NB4 (cell line): ENCODE measurements at regions not wholly inside any gene's neighbourhood (a gene's known extent, or its start where the extent isn't known, plus 50 kb on each side); places are given as distances from the start of the nearest gene placed in this dataset.
A peak's percentile ranks its signal among the peaks of the same experiment; 100 is the strongest.

ENCODE experiments used
- DNase-seq: peaks from one replicate; pipeline ENCODE4 v3.0.0; 2010; ENCODE audit warnings: low read depth
- H3K4me3 ChIP-seq: one replicate; pipeline ENCODE4 v1.5.1; 2011; ENCODE audit warnings: mild to moderate bottlenecking, low read depth, low read length, moderate library complexity
- MYC ChIP-seq: IDR thresholded peaks from 2 replicates; pipeline ENCODE4 v1.6.1; 2011; ENCODE audit warnings: low read depth, low read length
- POLR2A ChIP-seq: IDR thresholded peaks from 2 replicates; pipeline ENCODE4 v1.6.1; 2011; ENCODE audit warnings: mild to moderate bottlenecking; ENCODE audit not compliant: insufficient read length; ENCODE audit errors: extremely low read depth
- TF ChIP-seq, protein P1 (sequence below): IDR thresholded peaks from one replicate; pipeline ENCODE4 v1.5.1; 2012; ENCODE audit warnings: low read depth, low read length
- TF ChIP-seq, protein P2 (sequence below): IDR thresholded peaks from 2 replicates; pipeline ENCODE4 v1.6.1; 2011; ENCODE audit warnings: low read depth, low read length

DNA sequence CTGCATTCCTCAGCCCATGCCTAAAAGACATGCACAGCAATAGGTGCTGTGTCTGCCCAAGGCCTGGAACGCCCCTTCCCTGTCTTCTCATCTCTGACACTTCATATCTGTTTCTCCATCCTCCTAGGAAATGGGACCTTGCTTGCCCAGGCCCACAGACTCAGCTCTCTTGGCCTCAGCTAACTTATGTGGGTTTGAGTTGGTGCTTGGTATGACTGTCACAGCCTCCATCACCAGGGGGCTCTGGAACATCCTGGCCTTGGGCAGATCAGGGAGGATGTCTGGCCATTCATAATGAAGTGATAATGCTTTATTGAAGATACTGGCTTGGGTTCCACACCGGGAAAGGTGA is 156.7 kb upstream of the SMAD3 start:
- no peak for TF ChIP-seq POLR2A
- TF ChIP-seq, protein P1, sequence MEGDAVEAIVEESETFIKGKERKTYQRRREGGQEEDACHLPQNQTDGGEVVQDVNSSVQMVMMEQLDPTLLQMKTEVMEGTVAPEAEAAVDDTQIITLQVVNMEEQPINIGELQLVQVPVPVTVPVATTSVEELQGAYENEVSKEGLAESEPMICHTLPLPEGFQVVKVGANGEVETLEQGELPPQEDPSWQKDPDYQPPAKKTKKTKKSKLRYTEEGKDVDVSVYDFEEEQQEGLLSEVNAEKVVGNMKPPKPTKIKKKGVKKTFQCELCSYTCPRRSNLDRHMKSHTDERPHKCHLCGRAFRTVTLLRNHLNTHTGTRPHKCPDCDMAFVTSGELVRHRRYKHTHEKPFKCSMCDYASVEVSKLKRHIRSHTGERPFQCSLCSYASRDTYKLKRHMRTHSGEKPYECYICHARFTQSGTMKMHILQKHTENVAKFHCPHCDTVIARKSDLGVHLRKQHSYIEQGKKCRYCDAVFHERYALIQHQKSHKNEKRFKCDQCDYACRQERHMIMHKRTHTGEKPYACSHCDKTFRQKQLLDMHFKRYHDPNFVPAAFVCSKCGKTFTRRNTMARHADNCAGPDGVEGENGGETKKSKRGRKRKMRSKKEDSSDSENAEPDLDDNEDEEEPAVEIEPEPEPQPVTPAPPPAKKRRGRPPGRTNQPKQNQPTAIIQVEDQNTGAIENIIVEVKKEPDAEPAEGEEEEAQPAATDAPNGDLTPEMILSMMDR: no peak
- TF ChIP-seq MYC: no peak
- TF ChIP-seq, protein P2, sequence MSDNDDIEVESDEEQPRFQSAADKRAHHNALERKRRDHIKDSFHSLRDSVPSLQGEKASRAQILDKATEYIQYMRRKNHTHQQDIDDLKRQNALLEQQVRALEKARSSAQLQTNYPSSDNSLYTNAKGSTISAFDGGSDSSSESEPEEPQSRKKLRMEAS: 0 out of 2 replicates have a peak, but pooled peaks have one; percentile 2

DNA sequence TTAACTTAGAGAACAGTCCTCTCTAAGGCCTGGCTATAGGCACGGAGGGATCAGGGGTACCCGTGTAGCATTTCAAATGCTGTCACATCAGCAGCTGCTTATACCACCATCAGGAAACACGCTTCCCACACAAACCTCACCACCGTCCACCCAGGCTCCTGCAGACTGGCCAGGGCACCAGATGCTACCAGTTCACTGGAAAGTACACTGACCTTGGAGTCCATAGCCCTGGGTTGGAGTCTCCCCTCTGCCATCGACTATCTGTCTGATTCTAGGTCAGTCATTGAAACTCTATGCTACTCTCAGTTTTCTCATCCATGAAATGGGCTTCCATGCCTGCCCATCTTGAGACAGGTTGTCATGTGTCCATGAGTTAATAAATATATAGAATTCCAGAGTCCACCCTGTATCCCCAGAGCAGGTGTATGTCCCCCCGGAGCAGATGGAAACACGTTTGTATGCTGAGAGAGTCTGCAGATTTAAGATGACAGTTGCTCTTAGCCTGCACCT is 156.0 kb upstream of the SMAD3 start:
- no peak overlapping the region for H3K4me3 ChIP-seq
- TF ChIP-seq MYC (no peak), POLR2A (no peak)
- TF ChIP-seq, protein P2: no peak
- TF ChIP-seq, protein P1: no peak
- DNase-seq: no peak

More for the DNA sequence above, 156.7 kb upstream of the SMAD3 start:
- peak; percentile 37 for DNase-seq
- no peak overlapping the region for H3K4me3 ChIP-seq

DNA sequence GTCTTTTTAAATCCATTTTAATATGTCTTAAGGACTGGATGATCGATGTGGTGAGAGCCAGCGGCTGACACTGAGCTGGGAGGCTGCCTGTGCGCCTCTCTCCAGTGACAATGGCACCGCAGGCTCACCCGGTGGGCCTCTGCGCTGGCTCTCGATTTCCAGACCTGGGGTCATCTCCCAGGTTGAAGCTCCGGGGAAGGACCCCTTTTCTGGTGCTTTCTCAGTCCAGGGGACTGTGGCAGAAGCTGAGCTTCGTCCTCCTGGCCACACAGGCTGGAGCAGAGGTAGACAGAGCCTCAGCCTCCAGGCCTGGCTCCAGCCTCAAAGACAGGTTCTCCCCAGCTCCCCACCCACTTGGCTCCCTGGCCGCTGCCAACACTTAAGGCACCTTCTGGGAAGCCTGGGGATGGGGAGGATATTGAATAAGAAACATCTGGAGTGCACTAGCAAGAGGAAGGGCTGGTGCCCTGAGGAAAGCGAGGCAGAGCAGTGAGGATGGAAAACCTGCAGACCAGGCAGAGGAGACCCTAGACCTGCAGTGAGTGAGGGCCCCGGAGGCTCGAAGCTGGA is 154.2 kb upstream of the SMAD3 start:
- TF ChIP-seq, protein P1: no peak
- TF ChIP-seq POLR2A (no peak), MYC (no peak)
- TF ChIP-seq, protein P2: no peak
- no peak overlapping the region for H3K4me3 ChIP-seq
- no peak for DNase-seq

DNA sequence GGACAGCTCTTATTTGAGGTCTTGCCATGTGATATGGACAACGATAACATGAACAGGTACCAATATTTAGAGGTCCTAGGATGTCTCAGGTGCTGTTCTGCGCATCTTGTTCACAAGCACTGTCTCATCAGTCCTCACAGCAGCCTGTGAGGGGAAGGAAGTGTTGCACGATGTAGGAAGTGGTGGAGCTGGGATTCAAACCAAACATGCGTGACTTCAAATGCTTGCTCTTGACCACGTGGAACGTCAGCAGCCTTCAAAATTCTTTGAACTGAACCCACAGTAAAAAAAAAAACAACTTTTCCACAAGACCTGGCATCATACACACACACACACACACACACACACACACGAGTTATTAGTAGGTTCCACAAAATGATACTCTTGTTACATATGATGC is 153.4 kb upstream of the SMAD3 start:
- TF ChIP-seq POLR2A (no peak), MYC (no peak)
- TF ChIP-seq, protein P1: no peak
- TF ChIP-seq, protein P2: peak; percentile 91
- H3K4me3 ChIP-seq: no peak overlapping the region
- DNase-seq: peak; percentile 41

DNA sequence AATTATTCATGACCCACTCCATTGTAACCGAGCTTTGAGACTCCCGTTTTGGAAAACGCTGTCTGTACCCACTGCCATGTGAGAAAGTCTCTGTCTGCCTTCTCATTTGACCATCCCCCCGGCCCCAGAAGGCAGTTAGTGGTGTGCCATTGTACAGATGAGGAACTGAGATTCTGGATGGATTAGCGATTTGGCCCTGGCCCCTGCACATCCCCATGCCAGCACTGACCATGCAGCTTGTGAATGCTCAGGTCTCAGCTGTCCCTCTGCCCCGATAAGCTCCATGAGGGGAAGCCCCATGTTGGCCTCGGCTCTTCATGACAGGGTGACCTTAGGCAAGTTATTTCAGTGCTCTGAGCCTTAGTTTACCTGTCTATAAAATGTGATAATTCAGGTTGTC is 153.0 kb upstream of the SMAD3 start:
- TF ChIP-seq, protein P2: no peak
- TF ChIP-seq MYC (no peak), POLR2A (no peak)
- TF ChIP-seq, protein P1: no peak
- no peak for DNase-seq
- H3K4me3 ChIP-seq: no peak overlapping the region
